Brain microvascular endothelial cell (primary cell): ENCODE measurements at regions not wholly inside any gene's neighbourhood (a gene's known extent, or its start where the extent isn't known, plus 50 kb on each side); places are given as distances from the start of the nearest gene placed in this dataset.

ENCODE experiments used
- DNase-seq: peaks from one replicate; pipeline ENCODE4 v3.0.0-alpha.2; 2020
- H3K27ac ChIP-seq: fragments of 250-450 bp; sonication (Bioruptor Pico); 2 replicates; pipeline ENCODE4 v1.5.1; 2020; ENCODE audit warnings: mild to moderate bottlenecking, moderate library complexity
- H3K27me3 ChIP-seq: fragments of 250-450 bp; sonication (Bioruptor Pico); replicated peaks from 2 replicates; pipeline ENCODE4 v1.5.1; 2020; ENCODE audit warnings: mild to moderate bottlenecking
- H3K36me3 ChIP-seq: fragments of 250-450 bp; sonication (Bioruptor Pico); replicated peaks from 2 replicates; pipeline ENCODE4 v1.5.1; 2020; ENCODE audit warnings: mild to moderate bottlenecking
- H3K4me3 ChIP-seq: 2 replicates; pipeline ENCODE4 v1.5.1; 2011; ENCODE audit warnings: low read depth, mild to moderate bottlenecking, control low read depth, low read length, moderate library complexity
- in situ Hi-C: cut with HindIII; loops from 2 replicates; pipeline ENCODE4 v1.10.0; 2017; ENCODE audit warnings: low sequenced_read_pairs, low pct_ligation_motif_present
- TF ChIP-seq, protein P1 (sequence below): IDR thresholded peaks from 2 replicates; pipeline ENCODE4 v1.5.1; 2011; ENCODE audit warnings: low read depth, mild to moderate bottlenecking, moderate library complexity, low read length, control low read depth, inconsistent platforms; ENCODE audit errors: missing control alignments

GRCh38 chr9:113708821-113709713 lies 167.0 kb upstream of the ZNF618 start:
- in situ Hi-C loops, result no loop called here
- TF ChIP-seq, protein P1, sequence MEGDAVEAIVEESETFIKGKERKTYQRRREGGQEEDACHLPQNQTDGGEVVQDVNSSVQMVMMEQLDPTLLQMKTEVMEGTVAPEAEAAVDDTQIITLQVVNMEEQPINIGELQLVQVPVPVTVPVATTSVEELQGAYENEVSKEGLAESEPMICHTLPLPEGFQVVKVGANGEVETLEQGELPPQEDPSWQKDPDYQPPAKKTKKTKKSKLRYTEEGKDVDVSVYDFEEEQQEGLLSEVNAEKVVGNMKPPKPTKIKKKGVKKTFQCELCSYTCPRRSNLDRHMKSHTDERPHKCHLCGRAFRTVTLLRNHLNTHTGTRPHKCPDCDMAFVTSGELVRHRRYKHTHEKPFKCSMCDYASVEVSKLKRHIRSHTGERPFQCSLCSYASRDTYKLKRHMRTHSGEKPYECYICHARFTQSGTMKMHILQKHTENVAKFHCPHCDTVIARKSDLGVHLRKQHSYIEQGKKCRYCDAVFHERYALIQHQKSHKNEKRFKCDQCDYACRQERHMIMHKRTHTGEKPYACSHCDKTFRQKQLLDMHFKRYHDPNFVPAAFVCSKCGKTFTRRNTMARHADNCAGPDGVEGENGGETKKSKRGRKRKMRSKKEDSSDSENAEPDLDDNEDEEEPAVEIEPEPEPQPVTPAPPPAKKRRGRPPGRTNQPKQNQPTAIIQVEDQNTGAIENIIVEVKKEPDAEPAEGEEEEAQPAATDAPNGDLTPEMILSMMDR, result no peak
- H3K27ac ChIP-seq, result no peak overlapping the region
- no peak overlapping the region for H3K4me3 ChIP-seq
- H3K36me3 ChIP-seq, result no peaks in the 10 kb centered on the region
- no peaks in the 10 kb centered on the region for H3K27me3 ChIP-seq
- DNase-seq, result no peak

DNA sequence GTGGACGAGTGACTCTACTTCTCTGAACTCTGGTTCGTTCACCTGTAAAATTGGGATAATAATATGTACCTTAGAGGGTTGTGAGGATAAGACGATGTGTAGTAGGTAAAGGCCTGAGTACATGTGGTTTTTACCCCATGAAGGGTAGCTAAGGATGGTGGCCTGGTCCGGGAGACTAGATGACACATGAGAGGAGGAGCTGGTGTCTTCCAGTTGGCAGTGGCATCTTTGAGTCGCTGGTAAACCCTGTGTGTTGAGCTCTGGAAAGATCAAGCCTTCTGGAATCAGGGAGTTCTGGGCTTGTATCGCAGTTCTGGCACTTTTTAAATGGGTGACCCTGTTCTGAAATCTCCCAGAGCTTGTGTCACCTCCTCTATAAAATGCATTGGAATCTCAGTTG lies 166.4 kb upstream of the ZNF618 start:
- Histone ChIP-seq H3K36me3 (no peaks in the 10 kb centered on the region), H3K27me3 (no peaks in the 10 kb centered on the region), H3K4me3 (no peak overlapping the region), H3K27ac (no peak overlapping the region)
- in situ Hi-C loops, result no loop called here
- DNase-seq, result no peak
- TF ChIP-seq, protein P1, result no peak

- in situ Hi-C loops, result no loop called here
Measured at GRCh38 chr9:113711251-113711650, 164.9 kb upstream of the ZNF618 start.

DNA sequence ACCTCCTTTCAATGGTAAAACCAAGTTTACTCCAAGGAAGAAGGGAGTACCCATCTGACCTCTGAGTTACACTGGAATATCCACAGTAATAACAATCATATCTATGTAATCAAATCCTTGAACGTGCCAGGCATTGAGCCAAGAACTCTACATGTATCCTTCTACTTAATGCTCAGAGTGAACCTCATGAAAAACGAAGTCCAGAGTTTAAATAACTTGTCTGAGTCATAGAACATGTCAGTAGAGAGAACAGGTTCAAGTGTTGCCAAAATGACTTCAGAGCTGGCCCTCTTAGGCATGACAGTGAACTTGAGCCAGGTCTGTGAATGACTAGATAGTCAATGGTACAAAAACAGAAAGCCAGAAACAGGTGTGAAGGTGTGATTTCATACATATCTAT lies 164.1 kb upstream of the ZNF618 start:
- DNase-seq, result peak; percentile 43
- no peaks in the 10 kb centered on the region for H3K27me3 ChIP-seq
- TF ChIP-seq, protein P1, result no peak
- no peaks in the 10 kb centered on the region for H3K36me3 ChIP-seq
- no peak overlapping the region for H3K4me3 ChIP-seq
- no peak overlapping the region for H3K27ac ChIP-seq
- in situ Hi-C loops, result no loop called here

More at GRCh38 chr9:113711251-113711650, 164.9 kb upstream of the ZNF618 start:
- Histone ChIP-seq H3K27ac (no peak overlapping the region), H3K27me3 (no peaks in the 10 kb centered on the region), H3K4me3 (no peak overlapping the region), H3K36me3 (no peaks in the 10 kb centered on the region)
- TF ChIP-seq, protein P1, result no peak
- DNase-seq, result no peak

GRCh38 chr9:113715086-113715485 lies 161.0 kb upstream of the ZNF618 start:
- TF ChIP-seq, protein P1, result no peak
- Histone ChIP-seq H3K4me3 (no peak overlapping the region), H3K36me3 (no peaks in the 10 kb centered on the region), H3K27ac (no peak overlapping the region), H3K27me3 (no peaks in the 10 kb centered on the region)
- in situ Hi-C loops, result no loop called here
- DNase-seq, result peak; percentile 58
